HCT116 (cell line): ENCODE measurements at regions not wholly inside any gene's neighbourhood (a gene's known extent, or its start where the extent isn't known, plus 50 kb on each side); places are given as distances from the start of the nearest gene placed in this dataset.

Source experiments
- ATAC-seq: fragments of 200-7000 bp; cut with Tn5 transposase; 2 replicates; pipeline ENCODE4 v1.9.1; 2020; ENCODE audit warnings: mild to moderate bottlenecking, moderate library complexity
- BruUV-seq: library from RNA; stranded (reverse); fragments of 400-500 nt; replicated peaks from 2 replicates; lab custom pipeline; 2021; lab: Mats Ljungman, UMichigan
- CTCF ChIA-PET: fragments of 300-600 bp; sonication (Branson Sonifier 250); formaldehyde crosslinking; loops from one replicate; lab custom pipeline; 2021; ENCODE audit warnings: antibody characterized with exemption; lab: Charles Lee
- POLR2A ChIA-PET: fragments of 300-600, 350-600 bp; sonication (Branson Sonifier 250); formaldehyde crosslinking; loops from one replicate; lab custom pipeline; 2021; ENCODE audit warnings: antibody characterized with exemption; lab: Charles Lee
- RAD21 ChIA-PET, 2 experiments: fragments of 300-600 bp; sonication (Branson Sonifier 250); formaldehyde crosslinking; loops; one replicate each; lab custom pipeline; 2023; ENCODE audit warnings: low total read pairs in 2 of 2; ENCODE audit not compliant: uncharacterized antibody in 2 of 2, unreplicated experiment in 2 of 2, low non-redundant PET in 1 of 2; lab: Charles Lee
- DNase-seq: peaks from one replicate; pipeline ENCODE4 v3.0.0-alpha.2; 2010; ENCODE audit warnings: low read depth, low spot score
- H2AFZ ChIP-seq: fragments of 200-600 bp; shearing (Covaris generic), sonication (generic); 2 replicates; pipeline ENCODE4 v1.6.1; 2017; ENCODE audit warnings: low read depth, mixed run types, mixed read lengths, antibody characterized with exemption, low read length; ENCODE audit not compliant: poor library complexity, severe bottlenecking
- H3K27ac ChIP-seq: 2 replicates; pipeline ENCODE4 v1.5.1; 2012; ENCODE audit warnings: low read depth, low read length
- H3K27me3 ChIP-seq: fragments of 200-600 bp; sonication (generic); 2 replicates; pipeline ENCODE4 v1.6.1; 2016; ENCODE audit warnings: mixed run types, low read length, mixed read lengths; ENCODE audit not compliant: insufficient read depth
- H3K36me3 ChIP-seq, 2 experiments: fragments of 200-500 bp in 1 of 2; fragments of 200-600 bp in 1 of 2; sonication (Bioruptor generic) in 1 of 2; sonication (generic) in 1 of 2; 2 replicates each; pipeline versions ENCODE4 v1.5.1 to v1.6.1; 2014 to 2016; ENCODE audit warnings: low read length in 2 of 2, inconsistent platforms in 1 of 2, mixed read lengths in 1 of 2, mixed run types in 1 of 2; ENCODE audit not compliant: insufficient read depth in 2 of 2, control insufficient read depth in 1 of 2
- H3K4me1 ChIP-seq, 2 experiments: fragments of 200-600 bp in 1 of 2; sonication (generic) in 1 of 2; 2 replicates each; pipeline versions ENCODE4 v1.5.1 to v1.6.1; 2012 to 2017; ENCODE audit warnings: low read length in 2 of 2, inconsistent platforms in 1 of 2, mild to moderate bottlenecking in 1 of 2, mixed read lengths in 1 of 2, mixed run types in 1 of 2, moderate library complexity in 1 of 2; ENCODE audit not compliant: insufficient read depth in 2 of 2, control insufficient read depth in 1 of 2
- H3K4me2 ChIP-seq: fragments of 200-600 bp; sonication (generic); 2 replicates; pipeline ENCODE4 v1.6.1; 2017; ENCODE audit warnings: mixed run types, low read length, mixed read lengths
- H3K4me3 ChIP-seq, 2 experiments: fragments of 200-600 bp in 1 of 2; sonication (generic) in 1 of 2; replicated peaks in 1 of 2; 2 replicates each; pipeline ENCODE4 v1.5.1; 2011 to 2016; ENCODE audit warnings: low read length in 2 of 2, control low read depth in 1 of 2, low read depth in 1 of 2, mild to moderate bottlenecking in 1 of 2, mixed read lengths in 1 of 2, mixed run types in 1 of 2
- H3K79me2 ChIP-seq: fragments of 200-600 bp; sonication (generic); 2 replicates; pipeline ENCODE4 v1.6.1; 2017; ENCODE audit warnings: mild to moderate bottlenecking, mixed run types, low read length, moderate library complexity, mixed read lengths; ENCODE audit not compliant: insufficient read depth
- H3K9ac ChIP-seq: fragments of 200-600 bp; sonication (generic); 2 replicates; pipeline ENCODE4 v1.6.1; 2016; ENCODE audit warnings: low read length, mixed read lengths
- H3K9me2 ChIP-seq: fragments of 200-600 bp; sonication (generic), shearing (Covaris generic); 2 replicates; pipeline ENCODE4 v1.6.1; 2017; ENCODE audit warnings: mixed run types, mild to moderate bottlenecking, moderate library complexity; ENCODE audit not compliant: insufficient read depth
- H3K9me3 ChIP-seq, 2 experiments: fragments of 200-500 bp in 1 of 2; fragments of 200-600 bp in 1 of 2; sonication (Bioruptor generic) in 1 of 2; sonication (generic) in 1 of 2; 2 replicates each; pipeline ENCODE4 v1.6.1; 2014 to 2017; ENCODE audit warnings: low read length in 2 of 2, mixed read lengths in 2 of 2, inconsistent platforms in 1 of 2, low read depth in 1 of 2, mild to moderate bottlenecking in 1 of 2, mixed run types in 1 of 2, moderate library complexity in 1 of 2; ENCODE audit not compliant: control insufficient read depth in 1 of 2, insufficient read depth in 1 of 2
- H4K20me1 ChIP-seq: fragments of 200-600 bp; sonication (generic), shearing (Covaris generic); 2 replicates; pipeline ENCODE4 v1.6.1; 2017; ENCODE audit warnings: mixed run types, mild to moderate bottlenecking, moderate library complexity; ENCODE audit not compliant: insufficient read depth
- CBX3 ChIP-seq: IDR thresholded peaks from 2 replicates; pipeline ENCODE4 v1.6.1; 2012; ENCODE audit warnings: low read depth
- CEBPB ChIP-seq: IDR thresholded peaks from 2 replicates; pipeline ENCODE4 v1.6.1; 2012; ENCODE audit warnings: low read depth
- EZH2phosphoT487 ChIP-seq: fragments of 200-600 bp; IDR thresholded peaks from 2 replicates; pipeline ENCODE4 v1.6.1; 2018; ENCODE audit warnings: antibody characterized with exemption, borderline replicate concordance
- JUND ChIP-seq: IDR thresholded peaks from 2 replicates; pipeline ENCODE4 v1.6.1; 2012
- RAD21 ChIP-seq: IDR thresholded peaks from 2 replicates; pipeline ENCODE4 v1.6.1; 2012; ENCODE audit warnings: low read depth, mild to moderate bottlenecking
- SRF ChIP-seq: IDR thresholded peaks from 2 replicates; pipeline ENCODE4 v1.6.1; 2012; ENCODE audit warnings: low read depth
- TCF7L2 ChIP-seq: IDR thresholded peaks from 2 replicates; pipeline ENCODE4 v1.7.0; 2011; ENCODE audit warnings: borderline replicate concordance, inconsistent platforms; ENCODE audit not compliant: insufficient read depth, insufficient read length; ENCODE audit errors: extremely low read depth
- ZFX ChIP-seq: fragments of 450-650 bp; IDR thresholded peaks from 2 replicates; pipeline ENCODE4 v1.6.1; 2017
- ZNF274 ChIP-seq: fragments of 200-500 bp; sonication (Bioruptor generic); IDR thresholded peaks from 2 replicates; pipeline ENCODE4 v1.6.1; 2014; ENCODE audit warnings: mild to moderate bottlenecking, low read depth, low read length, inconsistent platforms
- intact Hi-C: fragments of 100-400 bp; cut with micrococcal nuclease; formaldehyde crosslinking; loops from 2 replicates; pipeline ENCODE4 v1.10.0; 2022
- TF ChIP-seq, protein P1 (sequence below): IDR thresholded peaks from 2 replicates; pipeline ENCODE4 v1.6.1; 2012
- TF ChIP-seq, protein P2 (sequence below): IDR thresholded peaks from 2 replicates; pipeline ENCODE4 v1.6.1; 2012; ENCODE audit warnings: low read depth
- TF ChIP-seq, protein P3 (sequence below), 3 experiments: fragments of 200-600 bp in 1 of 3; sonication (generic) in 1 of 3; IDR thresholded peaks in 2 of 3; conservative IDR thresholded peaks in 1 of 3; 2 replicates each; pipeline ENCODE4 v1.5.1; 2012 to 2017; ENCODE audit warnings: low read depth in 2 of 3, low read length in 2 of 3, antibody characterized with exemption in 1 of 3, borderline replicate concordance in 1 of 3, control low read depth in 1 of 3, mild to moderate bottlenecking in 1 of 3, mixed read lengths in 1 of 3, mixed run types in 1 of 3, moderate library complexity in 1 of 3; ENCODE audit not compliant: insufficient read depth in 1 of 3

DNA sequence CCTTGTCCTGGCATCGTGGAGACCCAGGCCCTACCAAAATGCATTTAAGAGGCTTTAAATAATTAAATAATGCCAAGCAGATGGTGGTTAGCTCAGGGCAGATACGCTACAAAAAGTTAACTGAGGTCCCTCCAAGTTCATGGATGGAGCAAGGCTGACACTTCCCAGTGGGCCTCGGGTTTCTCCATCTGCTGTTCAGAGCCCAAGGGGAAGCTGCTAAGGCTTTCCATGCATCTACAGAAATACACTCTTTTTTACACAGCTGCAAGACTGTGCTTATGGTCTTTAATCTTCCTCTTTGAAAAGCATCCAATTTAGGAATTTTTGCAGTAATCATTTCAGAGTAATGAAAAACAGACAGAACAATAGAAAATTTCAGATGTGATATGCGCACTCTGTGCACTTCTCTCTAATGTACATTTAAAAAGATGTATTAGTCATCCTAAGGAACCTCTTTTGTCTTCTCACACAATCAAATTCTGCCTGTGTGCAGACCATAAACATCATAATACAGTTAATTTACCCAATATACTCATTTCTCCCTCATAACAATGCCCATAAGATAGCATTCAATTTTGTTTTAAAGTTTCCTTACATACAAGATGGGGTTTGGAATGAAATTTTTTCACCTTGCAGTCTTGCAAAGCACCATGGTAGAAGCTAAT, 173.2 kb upstream of the ATP1B1 start:
- RAD21 ChIA-PET = no interaction called here
- Histone ChIP-seq H3K27ac (no peak overlapping the region), H3K9me2 (no peaks in the 10 kb centered on the region), H3K4me3 (no peak overlapping the region), H3K27me3 (no peaks in the 10 kb centered on the region), H3K36me3 (no peaks in the 10 kb centered on the region), H3K79me2 (no peaks in the 10 kb centered on the region), H3K4me2 (no peak overlapping the region), H2AFZ (no peak overlapping the region), H4K20me1 (no peaks in the 10 kb centered on the region), H3K9ac (no peak overlapping the region), H3K9me3 (no peaks in the 10 kb centered on the region), H3K4me1 (no peaks in the 10 kb centered on the region)
- TF ChIP-seq ZNF274 = no peak
- TF ChIP-seq, protein P1, sequence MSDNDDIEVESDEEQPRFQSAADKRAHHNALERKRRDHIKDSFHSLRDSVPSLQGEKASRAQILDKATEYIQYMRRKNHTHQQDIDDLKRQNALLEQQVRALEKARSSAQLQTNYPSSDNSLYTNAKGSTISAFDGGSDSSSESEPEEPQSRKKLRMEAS = no peak
- no peak for DNase-seq
- POLR2A ChIA-PET = no interaction called here
- CTCF ChIA-PET = no interaction called here
- intact Hi-C loops = no loop called here
- BruUV-seq = no TSS peak
- ATAC-seq = no peak

DNA sequence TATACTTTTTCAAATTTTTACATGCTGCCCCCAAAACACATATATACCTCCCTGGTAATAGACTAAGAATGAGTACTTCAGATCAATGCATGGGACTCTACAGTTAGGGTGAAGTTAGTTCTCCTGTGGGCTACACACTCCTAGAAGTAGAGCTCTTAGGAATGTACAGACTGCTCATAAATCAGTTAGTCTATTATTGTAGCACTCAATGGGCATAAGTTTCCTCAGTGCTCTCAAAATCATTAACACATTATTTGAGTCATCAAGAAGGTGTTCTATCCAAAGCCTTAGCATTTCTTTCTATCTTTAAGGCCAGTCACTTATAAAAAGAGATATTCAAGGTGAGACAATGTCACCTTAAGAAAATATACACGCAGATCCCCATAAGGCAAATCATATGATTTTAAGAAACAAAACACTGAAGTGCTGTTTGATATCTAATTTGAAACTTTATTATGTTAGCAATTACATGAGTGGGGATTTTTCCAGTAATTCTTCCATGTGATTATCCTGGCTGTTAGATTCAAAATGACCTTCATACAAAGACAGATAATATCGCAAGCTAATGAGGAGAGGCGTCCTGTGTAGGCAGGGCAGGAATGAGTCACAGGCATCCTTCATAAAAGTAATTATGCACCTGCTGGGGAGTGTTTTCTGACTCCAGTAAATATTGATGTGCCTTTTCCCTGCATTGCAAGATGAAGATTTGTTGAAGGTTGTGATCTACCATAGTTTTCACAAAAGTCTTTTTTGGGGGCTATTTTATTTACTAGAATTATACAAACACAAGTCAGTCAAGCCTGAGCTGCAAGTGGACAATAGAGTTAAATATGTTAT, 167.2 kb upstream of the ATP1B1 start:
- no peaks in the 10 kb centered on the region for H3K27me3 ChIP-seq
- no peak overlapping the region for H3K9ac ChIP-seq
- H3K9me2 ChIP-seq = no peaks in the 10 kb centered on the region
- H2AFZ ChIP-seq = no peak overlapping the region
- no peak overlapping the region for H3K27ac ChIP-seq
- BruUV-seq = no TSS peak
- no peak for ATAC-seq
- H4K20me1 ChIP-seq = no peaks in the 10 kb centered on the region
- RAD21 ChIA-PET = no interaction called here
- no peak overlapping the region for H3K4me2 ChIP-seq
- no peak overlapping the region for H3K4me3 ChIP-seq
- POLR2A ChIA-PET = no interaction called here
- H3K9me3 ChIP-seq = no peaks in the 10 kb centered on the region
- intact Hi-C loops = no loop called here
- H3K4me1 ChIP-seq = no peaks in the 10 kb centered on the region
- H3K79me2 ChIP-seq = no peaks in the 10 kb centered on the region
- no peak for DNase-seq
- CTCF ChIA-PET = no interaction called here
- no peaks in the 10 kb centered on the region for H3K36me3 ChIP-seq
- TF ChIP-seq, protein P1 = no peak
- TF ChIP-seq SRF = no peak
- TF ChIP-seq TCF7L2 = no peak
- TF ChIP-seq, protein P2, sequence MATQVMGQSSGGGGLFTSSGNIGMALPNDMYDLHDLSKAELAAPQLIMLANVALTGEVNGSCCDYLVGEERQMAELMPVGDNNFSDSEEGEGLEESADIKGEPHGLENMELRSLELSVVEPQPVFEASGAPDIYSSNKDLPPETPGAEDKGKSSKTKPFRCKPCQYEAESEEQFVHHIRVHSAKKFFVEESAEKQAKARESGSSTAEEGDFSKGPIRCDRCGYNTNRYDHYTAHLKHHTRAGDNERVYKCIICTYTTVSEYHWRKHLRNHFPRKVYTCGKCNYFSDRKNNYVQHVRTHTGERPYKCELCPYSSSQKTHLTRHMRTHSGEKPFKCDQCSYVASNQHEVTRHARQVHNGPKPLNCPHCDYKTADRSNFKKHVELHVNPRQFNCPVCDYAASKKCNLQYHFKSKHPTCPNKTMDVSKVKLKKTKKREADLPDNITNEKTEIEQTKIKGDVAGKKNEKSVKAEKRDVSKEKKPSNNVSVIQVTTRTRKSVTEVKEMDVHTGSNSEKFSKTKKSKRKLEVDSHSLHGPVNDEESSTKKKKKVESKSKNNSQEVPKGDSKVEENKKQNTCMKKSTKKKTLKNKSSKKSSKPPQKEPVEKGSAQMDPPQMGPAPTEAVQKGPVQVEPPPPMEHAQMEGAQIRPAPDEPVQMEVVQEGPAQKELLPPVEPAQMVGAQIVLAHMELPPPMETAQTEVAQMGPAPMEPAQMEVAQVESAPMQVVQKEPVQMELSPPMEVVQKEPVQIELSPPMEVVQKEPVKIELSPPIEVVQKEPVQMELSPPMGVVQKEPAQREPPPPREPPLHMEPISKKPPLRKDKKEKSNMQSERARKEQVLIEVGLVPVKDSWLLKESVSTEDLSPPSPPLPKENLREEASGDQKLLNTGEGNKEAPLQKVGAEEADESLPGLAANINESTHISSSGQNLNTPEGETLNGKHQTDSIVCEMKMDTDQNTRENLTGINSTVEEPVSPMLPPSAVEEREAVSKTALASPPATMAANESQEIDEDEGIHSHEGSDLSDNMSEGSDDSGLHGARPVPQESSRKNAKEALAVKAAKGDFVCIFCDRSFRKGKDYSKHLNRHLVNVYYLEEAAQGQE = no peak
- no peak for TF ChIP-seq RAD21
- TF ChIP-seq CEBPB = no peak
- no peak for TF ChIP-seq ZFX
- TF ChIP-seq CBX3 = no peak
- TF ChIP-seq, protein P3, sequence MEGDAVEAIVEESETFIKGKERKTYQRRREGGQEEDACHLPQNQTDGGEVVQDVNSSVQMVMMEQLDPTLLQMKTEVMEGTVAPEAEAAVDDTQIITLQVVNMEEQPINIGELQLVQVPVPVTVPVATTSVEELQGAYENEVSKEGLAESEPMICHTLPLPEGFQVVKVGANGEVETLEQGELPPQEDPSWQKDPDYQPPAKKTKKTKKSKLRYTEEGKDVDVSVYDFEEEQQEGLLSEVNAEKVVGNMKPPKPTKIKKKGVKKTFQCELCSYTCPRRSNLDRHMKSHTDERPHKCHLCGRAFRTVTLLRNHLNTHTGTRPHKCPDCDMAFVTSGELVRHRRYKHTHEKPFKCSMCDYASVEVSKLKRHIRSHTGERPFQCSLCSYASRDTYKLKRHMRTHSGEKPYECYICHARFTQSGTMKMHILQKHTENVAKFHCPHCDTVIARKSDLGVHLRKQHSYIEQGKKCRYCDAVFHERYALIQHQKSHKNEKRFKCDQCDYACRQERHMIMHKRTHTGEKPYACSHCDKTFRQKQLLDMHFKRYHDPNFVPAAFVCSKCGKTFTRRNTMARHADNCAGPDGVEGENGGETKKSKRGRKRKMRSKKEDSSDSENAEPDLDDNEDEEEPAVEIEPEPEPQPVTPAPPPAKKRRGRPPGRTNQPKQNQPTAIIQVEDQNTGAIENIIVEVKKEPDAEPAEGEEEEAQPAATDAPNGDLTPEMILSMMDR (IDR thresholded peaks at IDR 0.05 in 2 of 3, conservative IDR thresholded peaks at IDR 0.05 in 1 of 3; ENCODE audit: borderline replicate concordance in 1 of 3, insufficient read depth in 1 of 3, low read depth in 2 of 3, low read length in 2 of 3) = no peak
- no peak for TF ChIP-seq JUND
- no peak for TF ChIP-seq EZH2phosphoT487
